Thoracic aorta (tissue), 2 donors: ENCODE measurements at regions not wholly inside any gene's neighbourhood (a gene's known extent, or its start where the extent isn't known, plus 50 kb on each side); places are given as distances from the start of the nearest gene placed in this dataset.

Source experiments
- ATAC-seq: fragments of 150-250 bp; one replicate; pipeline ENCODE4 v1.8.0; 2017; ENCODE audit warnings: low read depth; ENCODE audit not compliant: insufficient number of reproducible peaks, low FRiP score
- DNase-seq: peaks from one replicate; pipeline ENCODE4 v3.0.0-alpha.2; 2020; ENCODE audit warnings: low spot score
- H3K27ac ChIP-seq, 2 donors: fragments of 200-600 bp; sonication (generic); 1 replicate in 1 of 2; 2 replicates in 1 of 2; pipeline ENCODE4 v1.5.1; 2016; ENCODE audit warnings: mild to moderate bottlenecking in 2 of 2, moderate library complexity in 2 of 2
- H3K27me3 ChIP-seq: fragments of 200-600 bp; sonication (generic); replicated peaks from 2 replicates; pipeline ENCODE4 v1.6.0; 2016; ENCODE audit warnings: mild to moderate bottlenecking; ENCODE audit not compliant: insufficient read depth
- H3K36me3 ChIP-seq: fragments of 200-600 bp; sonication (generic); one replicate; pipeline ENCODE4 v1.5.1; 2016
- H3K4me1 ChIP-seq, 2 donors: fragments of 200-600 bp; sonication (generic); 1 replicate in 1 of 2; 2 replicates in 1 of 2; pipeline versions ENCODE4 v1.5.1 to v1.6.0; 2016; ENCODE audit warnings: low read depth in 2 of 2, mild to moderate bottlenecking in 1 of 2; ENCODE audit not compliant: control insufficient read depth in 1 of 2
- H3K4me3 ChIP-seq: fragments of 200-600 bp; sonication (generic); 2 replicates; pipeline ENCODE4 v1.5.1; 2016; ENCODE audit warnings: mild to moderate bottlenecking
- H3K9me3 ChIP-seq: fragments of 200-600 bp; sonication (generic); 2 replicates; pipeline ENCODE4 v1.5.1; 2016
- CTCF ChIP-seq: fragments of 200-600 bp; sonication (generic); IDR thresholded peaks from one replicate; pipeline ENCODE4 v1.5.1; 2019; ENCODE audit warnings: antibody characterized with exemption

DNA sequence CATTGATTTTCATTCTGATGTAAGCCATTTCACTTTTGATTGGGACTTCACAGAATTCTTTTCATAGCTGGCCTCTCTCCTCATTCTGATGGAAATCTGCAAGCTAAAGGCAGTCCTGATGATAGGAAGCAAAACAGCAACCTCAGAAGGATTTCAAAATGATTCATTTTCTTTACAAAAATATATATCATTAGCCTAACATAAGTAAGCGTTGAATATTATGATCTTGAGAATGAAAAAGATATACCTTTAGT is 143.1 kb upstream of the GJE1 start:
- ATAC-seq = no peak
- H3K27ac ChIP-seq = no peak overlapping the region
- TF ChIP-seq CTCF = no peak
- no peaks in the 10 kb centered on the region for H3K4me1 ChIP-seq
- H3K36me3 ChIP-seq = no peaks in the 10 kb centered on the region
- H3K4me3 ChIP-seq = no peak overlapping the region
- no peaks in the 10 kb centered on the region for H3K27me3 ChIP-seq
- no peak for DNase-seq
- no peaks in the 10 kb centered on the region for H3K9me3 ChIP-seq

GRCh38 chr6:141988954-141989705 is 143.6 kb upstream of the GJE1 start:
- Histone ChIP-seq H3K27ac (no peak overlapping the region), H3K4me1 (no peaks in the 10 kb centered on the region), H3K9me3 (no peaks in the 10 kb centered on the region), H3K27me3 (no peaks in the 10 kb centered on the region), H3K36me3 (no peaks in the 10 kb centered on the region), H3K4me3 (no peak overlapping the region)
- ATAC-seq (no peak), DNase-seq (no peak)
- no peak for TF ChIP-seq CTCF

GRCh38 chr6:141988327-141988726 is 144.4 kb upstream of the GJE1 start:
- no peak for DNase-seq
- no peaks in the 10 kb centered on the region for H3K36me3 ChIP-seq
- H3K27me3 ChIP-seq = no peaks in the 10 kb centered on the region
- H3K9me3 ChIP-seq = no peaks in the 10 kb centered on the region
- H3K4me1 ChIP-seq = no peaks in the 10 kb centered on the region
- no peak for ATAC-seq
- no peak for TF ChIP-seq CTCF
- no peak overlapping the region for H3K27ac ChIP-seq
- H3K4me3 ChIP-seq = no peak overlapping the region

DNA sequence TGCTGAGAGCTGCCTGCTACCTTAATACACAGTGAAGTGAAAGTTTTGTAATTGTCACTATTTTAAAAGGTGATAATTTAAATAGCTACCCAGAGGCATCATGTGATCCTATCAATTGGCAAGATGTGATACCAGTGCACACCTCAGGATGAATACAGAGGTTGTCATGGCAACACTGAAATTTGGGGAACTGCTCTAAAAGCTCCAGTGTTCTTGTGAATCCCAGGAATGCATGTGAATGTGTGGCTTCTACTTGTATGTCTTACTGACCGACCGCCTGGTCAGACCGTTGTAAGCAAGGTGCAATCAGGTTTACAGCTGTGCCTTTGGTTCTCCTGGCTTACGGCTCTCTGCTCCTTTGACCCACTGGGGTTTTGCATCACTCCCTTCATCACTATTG is 146.3 kb upstream of the GJE1 start:
- no peak for ATAC-seq
- Histone ChIP-seq H3K27me3 (no peaks in the 10 kb centered on the region), H3K9me3 (no peaks in the 10 kb centered on the region), H3K27ac (no peak overlapping the region), H3K36me3 (no peaks in the 10 kb centered on the region), H3K4me3 (no peak overlapping the region), H3K4me1 (no peaks in the 10 kb centered on the region)
- no peak for DNase-seq
- no peak for TF ChIP-seq CTCF

GRCh38 chr6:141981190-141981589 is 151.5 kb upstream of the GJE1 start:
- Histone ChIP-seq H3K27ac (no peak overlapping the region), H3K36me3 (no peaks in the 10 kb centered on the region), H3K4me3 (no peak overlapping the region), H3K9me3 (no peaks in the 10 kb centered on the region), H3K27me3 (no peaks in the 10 kb centered on the region), H3K4me1 (no peaks in the 10 kb centered on the region)
- DNase-seq (no peak), ATAC-seq (no peak)
- no peak for TF ChIP-seq CTCF
